Effector memory CD8-positive, alpha-beta T cell (primary cell): ENCODE measurements at regions not wholly inside any gene's neighbourhood (a gene's known extent, or its start where the extent isn't known, plus 50 kb on each side); places are given as distances from the start of the nearest gene placed in this dataset.

Source experiments
- ATAC-seq: fragments of 150-1000 bp; cut with Tn5 transposase; replicated peaks from 2 replicates; pipeline ENCODE4 v1.10.0; 2021; ENCODE audit warnings: mild to moderate bottlenecking, moderate library complexity
- DNase-seq, 3 experiments: peaks; one replicate each; pipeline ENCODE4 v3.0.0; 2021
- H3K27ac Mint-ChIP-seq, 2 donors: one replicate each; pipeline ENCODE4 v1.8.0; 2022; ENCODE audit warnings: mild to moderate bottlenecking in 2 of 2, mixed read lengths in 2 of 2, moderate library complexity in 2 of 2
- H3K27me3 Mint-ChIP-seq, 2 donors: one replicate each; pipeline ENCODE4 v1.8.0; 2022; ENCODE audit warnings: mixed read lengths in 2 of 2
- H3K36me3 Mint-ChIP-seq: one replicate; pipeline ENCODE4 v1.8.0; 2022; ENCODE audit warnings: mild to moderate bottlenecking, moderate library complexity, mixed read lengths; ENCODE audit not compliant: insufficient read depth
- H3K4me1 Mint-ChIP-seq, 2 donors: one replicate each; pipeline ENCODE4 v1.8.0; 2022; ENCODE audit warnings: low read depth in 2 of 2, mixed read lengths in 2 of 2
- H3K4me3 Mint-ChIP-seq, 2 donors: one replicate each; pipeline ENCODE4 v1.8.0; 2022; ENCODE audit warnings: mild to moderate bottlenecking in 2 of 2, mixed read lengths in 2 of 2, moderate library complexity in 2 of 2
- H3K9me3 Mint-ChIP-seq, 2 donors: one replicate each; pipeline ENCODE4 v1.8.0; 2022; ENCODE audit warnings: mixed read lengths in 2 of 2

DNA sequence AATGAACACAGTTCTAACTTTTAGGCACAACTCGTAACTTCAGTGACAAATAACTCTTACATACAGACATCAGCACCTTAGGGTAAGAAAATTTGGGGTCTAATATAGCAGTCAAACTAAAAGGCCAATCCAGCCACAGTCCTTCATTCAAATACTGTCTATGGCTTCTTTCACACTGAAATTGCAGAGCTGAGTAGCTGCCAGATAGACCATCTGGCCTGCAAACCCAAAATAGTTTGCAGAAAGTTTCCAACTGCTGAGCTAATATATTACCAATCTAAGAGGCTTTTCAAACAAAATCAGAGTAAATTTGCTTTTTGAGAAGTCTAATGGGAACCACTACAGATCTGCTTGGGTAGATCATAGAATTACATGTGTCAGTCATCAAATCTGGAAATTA lies 183.4 kb downstream of the GALR1 start:
- no peaks in the 10 kb centered on the region for H3K9me3 Mint-ChIP-seq
- H3K36me3 Mint-ChIP-seq = no peaks in the 10 kb centered on the region
- ATAC-seq = no peak
- H3K4me3 Mint-ChIP-seq = no peak overlapping the region
- DNase-seq = no peak
- H3K27me3 Mint-ChIP-seq = peaks cover 31 to 46% of the 10 kb centered on the region in 2 donors
- no peak overlapping the region for H3K27ac Mint-ChIP-seq
- H3K4me1 Mint-ChIP-seq = peaks cover 0 to 4% of the 10 kb centered on the region in 2 donors

DNA sequence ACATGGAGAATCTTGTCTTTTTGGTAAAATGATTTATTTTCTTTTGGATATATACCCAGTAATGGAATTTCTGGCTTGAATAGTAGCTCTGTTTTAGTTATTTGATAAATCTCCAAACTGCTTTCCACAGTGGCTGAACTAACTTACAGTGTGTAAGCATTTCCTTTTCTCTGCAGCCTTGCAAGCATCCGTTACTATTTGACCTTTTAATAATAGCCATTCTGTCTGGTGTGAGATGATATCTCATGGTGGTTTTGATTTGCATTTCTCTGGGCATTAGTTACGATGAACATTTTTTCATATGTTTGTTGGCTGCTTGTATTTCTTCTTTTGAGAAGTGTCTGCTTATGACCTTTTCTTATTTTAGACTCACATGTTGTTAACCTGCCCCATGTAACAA lies 190.2 kb downstream of the GALR1 start:
- H3K4me1 Mint-ChIP-seq = peaks cover 4 to 5% of the 10 kb centered on the region in 2 donors
- H3K4me3 Mint-ChIP-seq = no peak overlapping the region
- no peaks in the 10 kb centered on the region for H3K36me3 Mint-ChIP-seq
- peaks cover 28% of the 10 kb centered on the region in 2 donors for H3K27me3 Mint-ChIP-seq
- ATAC-seq = no peak
- no peaks in the 10 kb centered on the region for H3K9me3 Mint-ChIP-seq
- H3K27ac Mint-ChIP-seq = no peak overlapping the region
- DNase-seq = no peak

DNA sequence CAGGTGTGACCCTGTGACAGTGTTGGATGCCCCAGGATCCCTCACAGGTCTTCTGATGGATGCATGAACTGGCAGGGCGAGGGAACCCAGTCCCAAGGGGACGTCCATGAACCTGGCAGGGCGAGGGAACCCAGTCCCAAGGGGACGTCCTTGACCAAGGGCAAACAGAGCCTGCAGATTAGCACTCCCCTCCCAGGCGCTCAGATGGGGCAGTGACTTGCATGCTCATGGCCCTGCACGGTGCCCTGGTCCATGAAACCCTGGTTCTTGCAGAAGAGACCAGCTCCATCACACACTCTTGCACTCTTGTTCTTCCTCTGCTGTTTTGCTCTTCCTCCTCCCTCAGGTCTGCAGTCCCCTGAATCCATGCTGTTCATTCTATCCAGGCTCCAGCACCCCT lies 192.7 kb downstream of the GALR1 start:
- Mint-ChIP-seq H3K36me3 (no peaks in the 10 kb centered on the region), H3K27ac (no peak overlapping the region), H3K27me3 (peaks cover 30 to 37% of the 10 kb centered on the region in 2 donors), H3K9me3 (no peaks in the 10 kb centered on the region), H3K4me3 (no peak overlapping the region), H3K4me1 (peaks cover 4 to 5% of the 10 kb centered on the region in 2 donors)
- DNase-seq = no peak
- no peak for ATAC-seq

DNA sequence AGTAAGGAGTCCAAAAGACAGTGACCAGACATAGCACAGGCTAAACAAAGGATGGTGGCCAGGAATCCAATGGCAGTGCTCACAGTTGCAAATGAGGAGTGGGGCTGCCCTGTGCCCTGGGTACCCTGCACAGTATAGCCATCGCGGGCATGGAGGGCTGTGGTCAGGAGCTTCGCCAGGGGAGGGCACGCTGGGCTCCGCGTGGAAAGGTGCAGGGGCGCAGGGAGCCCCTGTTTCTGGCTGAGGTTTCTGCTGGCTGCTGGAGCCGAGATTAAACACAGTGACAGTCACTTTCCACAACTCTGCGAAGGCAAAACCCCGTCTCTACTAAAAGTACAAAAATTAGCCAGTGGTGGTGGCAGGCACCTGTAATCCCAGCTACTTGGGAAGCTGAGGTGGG lies 194.7 kb downstream of the GALR1 start:
- Mint-ChIP-seq H3K27ac (no peak overlapping the region), H3K4me3 (no peak overlapping the region), H3K36me3 (no peaks in the 10 kb centered on the region), H3K27me3 (peaks cover 41 to 54% of the 10 kb centered on the region in 2 donors), H3K9me3 (no peaks in the 10 kb centered on the region), H3K4me1 (peaks cover 0 to 8% of the 10 kb centered on the region in 2 donors)
- ATAC-seq (no peak), DNase-seq (no peak)

DNA sequence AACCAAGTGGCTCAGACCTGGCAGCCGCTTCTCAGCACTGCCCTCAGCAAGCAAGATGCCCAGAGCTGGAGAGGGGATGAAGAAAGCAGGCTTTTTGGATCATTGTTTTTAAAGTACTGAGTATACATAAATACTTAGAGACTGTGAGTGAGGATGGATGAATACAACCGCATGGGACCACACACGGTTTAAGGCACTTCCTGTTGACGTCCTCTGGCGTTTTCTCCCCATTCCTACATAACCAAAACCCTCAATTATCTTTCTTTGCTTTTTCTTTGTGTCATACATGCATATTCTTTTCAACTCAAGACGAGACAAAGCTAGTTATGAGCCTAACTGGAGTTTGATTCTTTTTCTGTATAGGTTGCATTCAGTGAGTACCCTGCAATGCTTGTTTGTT lies 198.4 kb downstream of the GALR1 start:
- no peak for DNase-seq
- Mint-ChIP-seq H3K27me3 (peaks cover 53 to 54% of the 10 kb centered on the region in 2 donors), H3K4me1 (peaks cover 0 to 3% of the 10 kb centered on the region in 2 donors), H3K4me3 (no peak overlapping the region), H3K27ac (peak overlapping the region in 1 of 2 donors; percentile 2), H3K9me3 (no peaks in the 10 kb centered on the region), H3K36me3 (no peaks in the 10 kb centered on the region)
- no peak for ATAC-seq

DNA sequence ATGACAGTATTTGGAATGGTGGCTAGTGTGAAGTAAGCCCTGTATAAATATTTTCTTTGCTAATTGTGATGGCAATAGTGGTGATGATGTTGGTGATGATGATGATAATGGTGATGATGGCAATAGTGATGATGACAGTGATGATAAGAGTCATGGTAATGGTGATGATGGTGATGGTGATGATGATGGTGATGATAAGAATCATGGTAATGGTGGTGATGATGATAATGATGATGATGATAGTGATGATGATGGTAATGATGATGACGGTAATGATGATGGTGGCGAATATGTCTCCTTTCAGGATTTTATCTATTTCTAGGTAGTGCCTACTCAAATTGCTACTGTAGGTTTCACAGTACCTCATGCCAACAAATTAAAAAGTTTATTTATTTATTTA lies 205.4 kb downstream of the GALR1 start:
- DNase-seq (no peak), ATAC-seq (no peak)
- peaks cover 11 to 43% of the 10 kb centered on the region in 2 donors for H3K27me3 Mint-ChIP-seq
- H3K36me3 Mint-ChIP-seq = peaks cover 3% of the 10 kb centered on the region
- no peak overlapping the region for H3K27ac Mint-ChIP-seq
- H3K9me3 Mint-ChIP-seq = no peaks in the 10 kb centered on the region
- no peaks in the 10 kb centered on the region for H3K4me1 Mint-ChIP-seq
- no peak overlapping the region for H3K4me3 Mint-ChIP-seq

DNA sequence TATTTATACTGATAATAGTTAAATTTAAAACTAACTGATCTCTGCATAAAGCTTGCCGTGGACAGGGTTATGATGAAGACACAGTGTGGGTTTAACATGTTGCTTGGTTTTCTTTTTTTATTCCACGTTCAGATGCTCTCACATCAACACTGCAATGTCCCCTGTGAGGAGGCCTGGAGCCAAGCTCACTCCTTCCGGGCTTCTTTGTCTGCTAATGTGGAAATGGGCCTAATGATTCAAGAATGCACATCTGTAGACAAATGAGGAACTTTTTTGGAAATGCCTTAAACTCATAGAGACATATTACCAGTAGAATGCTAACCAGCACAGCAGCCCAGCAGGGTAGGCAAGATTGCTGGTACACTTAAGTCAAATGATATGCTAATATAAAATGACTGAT lies 208.0 kb downstream of the GALR1 start:
- ATAC-seq (no peak), DNase-seq (no peak)
- no peaks in the 10 kb centered on the region for H3K4me1 Mint-ChIP-seq
- H3K27me3 Mint-ChIP-seq = peaks cover 15 to 35% of the 10 kb centered on the region in 2 donors
- H3K36me3 Mint-ChIP-seq = peaks cover 3% of the 10 kb centered on the region
- no peak overlapping the region for H3K4me3 Mint-ChIP-seq
- no peaks in the 10 kb centered on the region for H3K9me3 Mint-ChIP-seq
- H3K27ac Mint-ChIP-seq = no peak overlapping the region

DNA sequence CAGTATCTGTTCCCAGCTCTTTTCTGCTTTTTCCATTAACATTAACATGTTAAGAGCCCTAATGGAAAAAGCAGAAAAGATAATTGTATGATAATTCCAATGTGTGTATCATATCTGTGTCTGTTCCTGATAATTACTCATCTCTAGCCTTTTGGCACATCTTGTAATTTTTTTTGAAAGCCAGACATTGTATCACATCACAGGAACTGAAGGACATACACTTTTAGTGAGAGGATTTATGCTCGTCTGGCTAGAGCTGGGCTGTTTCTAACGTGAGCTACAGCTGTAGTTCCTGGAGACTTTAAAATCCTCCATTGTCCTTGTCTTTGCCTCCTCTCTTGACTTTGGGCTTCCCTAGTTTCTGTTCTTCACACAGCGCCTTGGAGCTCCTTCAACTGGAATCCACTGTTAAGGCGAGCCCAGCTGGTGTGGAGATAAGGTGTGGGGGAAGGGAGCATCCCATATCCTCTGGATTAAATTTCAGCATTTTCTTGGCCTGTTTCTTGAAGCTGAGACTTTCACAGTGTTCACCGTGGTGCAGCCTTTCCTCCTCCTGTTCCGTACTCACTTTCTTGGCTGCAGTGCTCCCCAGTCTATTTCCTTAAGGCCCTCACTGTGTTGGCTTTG lies 211.5 kb downstream of the GALR1 start:
- ATAC-seq (no peak), DNase-seq (no peak)
- Mint-ChIP-seq H3K9me3 (no peaks in the 10 kb centered on the region), H3K4me1 (peaks cover 1 to 3% of the 10 kb centered on the region in 2 donors), H3K27ac (no peak overlapping the region), H3K4me3 (no peak overlapping the region), H3K36me3 (no peaks in the 10 kb centered on the region), H3K27me3 (peaks cover 49 to 51% of the 10 kb centered on the region in 2 donors)

DNA sequence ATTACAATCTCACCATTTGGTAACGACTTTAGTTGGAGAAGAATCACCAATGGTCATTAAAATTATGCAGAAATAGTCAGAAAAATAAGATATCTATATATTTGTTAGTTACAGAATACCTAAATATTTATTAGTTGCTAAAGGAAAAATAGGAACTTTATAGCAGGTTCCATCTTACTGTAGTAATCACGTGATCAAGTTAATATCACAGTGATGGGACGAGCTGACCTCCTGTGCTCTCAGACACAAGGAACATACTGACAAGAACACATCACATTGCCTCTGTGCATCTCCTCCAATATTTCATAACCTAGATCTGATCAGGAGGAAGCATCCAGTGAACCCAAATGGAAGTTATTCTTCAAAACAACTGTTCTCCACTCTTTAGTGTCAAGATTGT lies 215.3 kb downstream of the GALR1 start:
- ATAC-seq (no peak), DNase-seq (no peak)
- Mint-ChIP-seq H3K4me3 (no peak overlapping the region), H3K36me3 (no peaks in the 10 kb centered on the region), H3K4me1 (peaks cover 1 to 5% of the 10 kb centered on the region in 2 donors), H3K27me3 (peaks cover 60 to 69% of the 10 kb centered on the region in 2 donors), H3K27ac (no peak overlapping the region), H3K9me3 (no peaks in the 10 kb centered on the region)

DNA sequence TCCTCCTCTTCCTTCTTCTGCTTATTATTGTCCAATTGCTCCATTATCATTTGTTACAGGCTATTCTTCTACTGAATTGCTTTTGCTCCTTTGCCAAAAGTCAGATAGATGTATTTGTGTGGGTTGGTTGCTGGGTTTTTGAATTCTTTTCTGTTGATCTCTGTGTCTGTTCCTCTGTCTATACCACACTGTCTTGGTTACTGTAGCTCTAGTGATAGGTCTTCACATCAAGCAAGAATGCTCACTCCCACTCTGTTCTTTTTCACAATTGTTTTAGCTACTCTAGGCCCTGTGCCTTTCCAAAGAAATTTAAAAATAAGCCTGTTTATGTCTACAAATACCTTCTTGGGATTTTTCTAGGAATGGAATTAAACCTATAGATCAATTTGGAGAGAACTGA lies 217.2 kb downstream of the GALR1 start:
- DNase-seq (no peak), ATAC-seq (no peak)
- no peaks in the 10 kb centered on the region for H3K9me3 Mint-ChIP-seq
- peaks cover 62 to 68% of the 10 kb centered on the region in 2 donors for H3K27me3 Mint-ChIP-seq
- no peak overlapping the region for H3K4me3 Mint-ChIP-seq
- no peak overlapping the region for H3K27ac Mint-ChIP-seq
- no peaks in the 10 kb centered on the region for H3K36me3 Mint-ChIP-seq
- H3K4me1 Mint-ChIP-seq = peaks cover 1 to 5% of the 10 kb centered on the region in 2 donors

DNA sequence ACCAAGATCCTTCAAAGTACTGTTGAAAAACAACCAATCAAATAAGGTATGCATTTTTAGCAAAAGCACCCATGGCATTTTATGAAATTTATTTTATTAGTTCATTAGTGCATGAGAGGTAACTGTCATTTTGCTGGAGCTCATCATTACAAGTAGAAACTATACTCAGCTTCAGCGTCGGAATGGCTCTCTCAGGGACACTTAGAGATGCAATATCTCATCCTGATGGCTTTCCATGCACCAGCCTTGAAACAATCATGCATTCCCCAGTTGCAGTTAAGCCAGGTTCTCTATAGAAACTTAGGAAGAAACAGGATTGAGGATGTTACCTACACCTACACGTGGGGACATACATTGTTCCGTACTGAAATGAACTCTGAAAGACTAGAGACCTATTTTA lies 219.5 kb downstream of the GALR1 start:
- peaks cover 1 to 5% of the 10 kb centered on the region in 2 donors for H3K4me1 Mint-ChIP-seq
- ATAC-seq = no peak
- H3K4me3 Mint-ChIP-seq = no peak overlapping the region
- no peaks in the 10 kb centered on the region for H3K9me3 Mint-ChIP-seq
- H3K36me3 Mint-ChIP-seq = no peaks in the 10 kb centered on the region
- DNase-seq = no peak
- peaks cover 45 to 54% of the 10 kb centered on the region in 2 donors for H3K27me3 Mint-ChIP-seq
- H3K27ac Mint-ChIP-seq = no peak overlapping the region

DNA sequence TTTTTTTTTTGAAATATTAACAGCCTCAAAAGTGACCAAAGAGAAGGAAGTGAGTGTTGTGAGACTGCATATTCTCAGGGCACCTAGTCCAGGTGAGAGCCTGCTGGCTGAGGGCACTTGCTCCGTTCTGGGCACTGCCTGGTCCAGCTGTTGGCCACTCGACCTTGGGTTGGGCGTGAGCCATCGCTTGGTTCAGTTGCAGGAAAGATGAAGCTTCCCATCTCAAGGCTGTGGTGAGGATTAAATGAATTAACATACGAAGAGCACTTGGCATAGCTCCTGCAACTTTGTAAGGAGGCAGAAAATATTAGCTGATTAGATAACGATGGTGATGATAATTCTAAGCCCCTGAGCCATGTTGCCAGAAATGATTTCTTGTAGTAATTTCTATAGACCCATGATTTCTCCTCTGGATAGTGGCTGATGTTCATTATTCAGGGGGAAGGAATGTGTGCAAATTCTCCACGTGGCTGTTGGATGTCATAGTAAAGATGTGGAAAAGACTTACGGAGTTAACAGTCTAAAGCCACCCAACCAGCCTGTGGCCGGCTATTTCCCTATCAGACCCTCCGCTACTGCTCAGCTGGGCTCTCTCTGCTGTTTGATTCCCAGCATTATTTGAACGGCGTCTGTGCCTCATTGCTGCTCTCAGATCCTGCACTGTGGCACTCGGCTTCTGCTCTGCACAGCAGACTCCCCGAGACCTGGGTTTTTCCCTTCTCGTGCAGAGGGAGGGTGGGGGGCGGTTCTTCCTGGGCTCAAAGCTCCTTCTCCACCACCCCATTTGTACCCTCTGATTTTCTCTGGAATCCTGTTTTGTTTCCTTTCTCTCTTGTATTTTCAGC lies 221.1 kb downstream of the GALR1 start:
- Mint-ChIP-seq H3K27ac (no peak overlapping the region), H3K4me1 (peaks cover 1 to 5% of the 10 kb centered on the region in 2 donors), H3K27me3 (peaks cover 35 to 47% of the 10 kb centered on the region in 2 donors), H3K9me3 (no peaks in the 10 kb centered on the region), H3K4me3 (no peak overlapping the region), H3K36me3 (no peaks in the 10 kb centered on the region)
- ATAC-seq (no peak), DNase-seq (no peak)

DNA sequence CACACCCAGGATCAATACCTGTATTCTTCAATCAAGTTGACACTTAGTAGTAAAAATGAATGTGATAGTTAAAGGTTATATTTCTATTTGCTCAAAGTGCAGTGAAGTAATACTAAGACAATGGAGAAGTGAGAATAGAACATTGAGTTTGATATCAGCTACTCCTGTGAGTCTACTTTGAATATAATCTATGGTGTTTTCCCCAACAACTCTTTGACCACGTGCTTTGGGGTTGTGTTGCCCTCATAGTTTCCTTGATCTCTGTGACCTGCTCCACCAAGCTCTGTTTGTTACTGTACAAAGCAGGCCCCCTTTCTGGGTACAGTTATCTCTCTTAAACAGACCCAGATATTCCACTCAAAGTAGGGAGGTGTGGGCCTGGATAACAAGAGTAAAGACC lies 222.9 kb downstream of the GALR1 start:
- Mint-ChIP-seq H3K27me3 (peaks cover 29 to 41% of the 10 kb centered on the region in 2 donors), H3K9me3 (no peaks in the 10 kb centered on the region), H3K27ac (no peak overlapping the region), H3K4me1 (no peaks in the 10 kb centered on the region), H3K36me3 (no peaks in the 10 kb centered on the region), H3K4me3 (no peak overlapping the region)
- ATAC-seq (no peak), DNase-seq (no peak)
